Brain microvascular endothelial cell (primary cell): ENCODE measurements at regions not wholly inside any gene's neighbourhood (a gene's known extent, or its start where the extent isn't known, plus 50 kb on each side); places are given as distances from the start of the nearest gene placed in this dataset.
A peak's percentile ranks its signal among the peaks of the same experiment; 100 is the strongest.

ENCODE experiments used
- DNase-seq: peaks from one replicate; pipeline ENCODE4 v3.0.0-alpha.2; 2020
- H3K27ac ChIP-seq: fragments of 250-450 bp; sonication (Bioruptor Pico); 2 replicates; pipeline ENCODE4 v1.5.1; 2020; ENCODE audit warnings: mild to moderate bottlenecking, moderate library complexity
- H3K27me3 ChIP-seq: fragments of 250-450 bp; sonication (Bioruptor Pico); replicated peaks from 2 replicates; pipeline ENCODE4 v1.5.1; 2020; ENCODE audit warnings: mild to moderate bottlenecking
- H3K36me3 ChIP-seq: fragments of 250-450 bp; sonication (Bioruptor Pico); replicated peaks from 2 replicates; pipeline ENCODE4 v1.5.1; 2020; ENCODE audit warnings: mild to moderate bottlenecking
- H3K4me3 ChIP-seq: 2 replicates; pipeline ENCODE4 v1.5.1; 2011; ENCODE audit warnings: low read depth, mild to moderate bottlenecking, control low read depth, low read length, moderate library complexity
- in situ Hi-C: cut with HindIII; loops from 2 replicates; pipeline ENCODE4 v1.10.0; 2017; ENCODE audit warnings: low sequenced_read_pairs, low pct_ligation_motif_present
- TF ChIP-seq, protein P1 (sequence below): IDR thresholded peaks from 2 replicates; pipeline ENCODE4 v1.5.1; 2011; ENCODE audit warnings: low read depth, mild to moderate bottlenecking, moderate library complexity, low read length, control low read depth, inconsistent platforms; ENCODE audit errors: missing control alignments

DNA sequence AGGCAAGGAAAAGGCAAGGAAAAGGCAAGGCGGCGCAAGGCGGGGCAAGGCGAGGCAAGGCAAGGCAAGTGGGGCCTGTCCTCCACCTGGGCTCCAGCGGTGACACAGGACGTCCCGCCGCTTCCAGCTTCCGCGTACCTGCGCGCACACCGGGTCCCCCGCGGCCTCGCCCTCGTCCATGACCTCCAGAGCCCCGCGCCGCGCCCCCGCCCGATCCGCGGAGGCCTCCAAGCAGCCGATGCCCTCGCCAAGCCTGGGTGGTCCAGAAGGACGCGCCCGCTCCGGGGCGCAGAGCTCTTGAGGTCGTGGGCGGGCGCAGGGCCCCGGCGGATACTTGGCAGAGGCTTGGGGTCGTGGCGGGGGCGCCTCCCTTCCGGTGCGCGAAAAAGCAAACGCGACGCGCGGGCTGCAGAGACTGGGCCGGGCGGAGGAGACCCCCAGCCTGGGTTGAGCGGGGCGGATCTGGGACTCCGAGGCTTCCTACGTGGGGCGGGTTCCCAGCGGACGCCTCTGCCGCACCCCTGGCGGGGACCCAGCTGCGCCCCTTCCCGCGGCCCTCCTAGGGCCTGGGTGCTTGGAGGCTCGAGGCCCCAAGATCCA is 60.8 kb upstream of the EIF5 start:
- Histone ChIP-seq H3K4me3 (peak overlapping the region; percentile 12), H3K36me3 (no peaks in the 10 kb centered on the region), H3K27ac (no peak overlapping the region), H3K27me3 (peaks cover 46% of the 10 kb centered on the region)
- in situ Hi-C loops, result no loop called here
- TF ChIP-seq, protein P1, sequence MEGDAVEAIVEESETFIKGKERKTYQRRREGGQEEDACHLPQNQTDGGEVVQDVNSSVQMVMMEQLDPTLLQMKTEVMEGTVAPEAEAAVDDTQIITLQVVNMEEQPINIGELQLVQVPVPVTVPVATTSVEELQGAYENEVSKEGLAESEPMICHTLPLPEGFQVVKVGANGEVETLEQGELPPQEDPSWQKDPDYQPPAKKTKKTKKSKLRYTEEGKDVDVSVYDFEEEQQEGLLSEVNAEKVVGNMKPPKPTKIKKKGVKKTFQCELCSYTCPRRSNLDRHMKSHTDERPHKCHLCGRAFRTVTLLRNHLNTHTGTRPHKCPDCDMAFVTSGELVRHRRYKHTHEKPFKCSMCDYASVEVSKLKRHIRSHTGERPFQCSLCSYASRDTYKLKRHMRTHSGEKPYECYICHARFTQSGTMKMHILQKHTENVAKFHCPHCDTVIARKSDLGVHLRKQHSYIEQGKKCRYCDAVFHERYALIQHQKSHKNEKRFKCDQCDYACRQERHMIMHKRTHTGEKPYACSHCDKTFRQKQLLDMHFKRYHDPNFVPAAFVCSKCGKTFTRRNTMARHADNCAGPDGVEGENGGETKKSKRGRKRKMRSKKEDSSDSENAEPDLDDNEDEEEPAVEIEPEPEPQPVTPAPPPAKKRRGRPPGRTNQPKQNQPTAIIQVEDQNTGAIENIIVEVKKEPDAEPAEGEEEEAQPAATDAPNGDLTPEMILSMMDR, result no peak
- DNase-seq, result no peak

DNA sequence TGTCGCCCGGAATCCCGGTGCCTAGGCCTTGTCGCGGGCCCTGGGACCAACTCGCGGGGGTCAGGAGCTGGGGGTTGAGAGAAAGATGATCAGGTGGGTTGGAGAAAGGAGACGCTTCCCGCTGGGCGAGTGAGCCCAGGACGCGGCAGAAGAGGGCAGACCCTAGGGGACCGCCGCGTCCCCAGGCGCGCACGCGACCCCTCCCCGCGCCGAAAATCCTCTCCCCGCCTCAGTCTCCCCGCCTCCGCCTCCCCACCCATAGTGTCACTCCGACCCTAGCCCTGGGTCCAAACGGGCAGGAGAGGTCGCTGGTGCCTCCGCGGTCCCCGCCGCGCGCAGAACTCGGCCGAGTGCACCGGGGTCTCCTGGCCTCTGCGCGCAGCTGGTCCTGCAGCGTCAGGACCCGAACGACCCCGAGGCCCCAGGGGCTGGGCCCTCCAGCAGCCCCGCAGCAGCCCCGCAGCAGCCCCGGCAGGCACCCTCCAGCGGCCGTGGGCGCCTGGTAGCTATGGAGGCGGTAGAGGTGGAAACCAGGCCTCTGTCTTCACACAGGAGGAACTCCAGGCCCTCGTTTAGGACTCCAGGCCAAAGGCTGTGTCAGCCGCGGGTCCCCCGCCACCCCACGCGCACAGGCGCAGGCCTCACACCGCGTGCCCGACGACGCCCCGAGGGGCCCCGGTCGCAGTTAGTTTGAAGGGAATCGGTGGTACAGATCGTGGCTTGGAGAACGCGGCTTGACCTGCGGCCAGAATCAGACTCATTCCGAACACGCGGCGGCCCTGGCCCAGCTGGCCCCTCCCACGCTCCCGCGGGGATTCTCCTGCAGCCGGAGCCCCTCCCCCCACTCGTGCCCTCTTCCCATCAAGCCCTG is 60.1 kb upstream of the EIF5 start:
- Histone ChIP-seq H3K27me3 (peaks cover 50% of the 10 kb centered on the region), H3K36me3 (no peaks in the 10 kb centered on the region), H3K27ac (no peak overlapping the region), H3K4me3 (no peak overlapping the region)
- in situ Hi-C loops, result no loop called here
- TF ChIP-seq, protein P1, result no peak
- DNase-seq, result no peak

- TF ChIP-seq, protein P1, result no peak
- Histone ChIP-seq H3K27me3 (peaks cover 60% of the 10 kb centered on the region), H3K4me3 (no peak overlapping the region), H3K36me3 (no peaks in the 10 kb centered on the region), H3K27ac (no peak overlapping the region)
- no peak for DNase-seq
- in situ Hi-C loops, result no loop called here
These were observed 59.0 kb upstream of the EIF5 start for GRCh38 chr14:103275000-103275399.

DNA sequence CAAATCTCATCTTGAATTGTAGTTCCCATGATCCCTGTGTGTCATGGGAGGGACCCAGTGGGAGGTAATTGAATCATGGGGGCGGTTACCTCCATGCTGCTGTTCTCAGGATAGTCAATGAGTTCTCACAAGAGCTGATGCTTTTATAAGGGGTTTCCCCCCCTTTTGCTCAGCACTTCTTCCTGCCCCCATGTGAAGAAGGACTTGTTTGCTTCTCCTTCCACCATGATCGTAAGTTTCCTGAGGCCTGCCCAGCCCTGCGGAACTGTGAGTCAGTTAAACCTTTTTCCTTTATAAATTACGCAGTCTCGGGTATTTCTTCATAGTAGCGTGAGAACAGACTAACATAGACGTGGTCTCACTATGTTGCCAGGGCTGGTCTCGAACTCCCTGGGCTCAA is 56.1 kb upstream of the EIF5 start:
- H3K27ac ChIP-seq, result no peak overlapping the region
- H3K27me3 ChIP-seq, result peaks cover 60% of the 10 kb centered on the region
- no peak overlapping the region for H3K4me3 ChIP-seq
- H3K36me3 ChIP-seq, result no peaks in the 10 kb centered on the region
- in situ Hi-C loops, result no loop called here
- TF ChIP-seq, protein P1, result no peak
- no peak for DNase-seq

GRCh38 chr14:103279142-103280025 is 54.7 kb upstream of the EIF5 start:
- H3K27ac ChIP-seq, result no peak overlapping the region
- H3K36me3 ChIP-seq, result no peaks in the 10 kb centered on the region
- TF ChIP-seq, protein P1, result no peak
- H3K27me3 ChIP-seq, result peaks cover 45% of the 10 kb centered on the region
- in situ Hi-C loops, result no loop called here
- H3K4me3 ChIP-seq, result no peak overlapping the region
- DNase-seq, result no peak
